ENCODE measurements at regions not wholly inside any gene's neighbourhood (a gene's known extent, or its start where the extent isn't known, plus 50 kb on each side); places are given as distances from the start of the nearest gene placed in this dataset.

DNA sequence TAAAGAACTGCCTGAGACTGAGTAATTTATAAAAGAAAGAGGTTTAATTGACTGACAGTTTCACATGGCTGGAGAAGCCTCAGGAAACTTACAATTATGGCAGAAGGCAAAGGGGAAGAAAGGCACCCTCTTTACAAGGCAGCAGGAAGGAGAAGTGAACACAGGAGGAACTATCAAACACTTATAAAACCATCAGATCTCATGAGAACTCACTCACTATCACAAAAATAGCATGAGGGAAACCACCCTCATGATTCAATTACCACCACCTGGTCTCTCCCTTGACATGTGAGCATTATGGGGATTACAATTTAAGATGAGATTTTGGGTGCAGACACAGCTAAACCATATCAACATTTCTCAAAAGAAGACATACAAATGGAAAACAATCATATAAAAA is 266.3 kb downstream of the EPM2A start:
- H3K27me3 ChIP-seq (ENCODE audit: low read depth), result no peaks in the 10 kb centered on the region
- peaks cover 5% of the 10 kb centered on the region for H3K9me3 ChIP-seq
- intact Hi-C loops (cut with DNase I), result no loop called here
- TF ChIP-seq, protein P1, sequence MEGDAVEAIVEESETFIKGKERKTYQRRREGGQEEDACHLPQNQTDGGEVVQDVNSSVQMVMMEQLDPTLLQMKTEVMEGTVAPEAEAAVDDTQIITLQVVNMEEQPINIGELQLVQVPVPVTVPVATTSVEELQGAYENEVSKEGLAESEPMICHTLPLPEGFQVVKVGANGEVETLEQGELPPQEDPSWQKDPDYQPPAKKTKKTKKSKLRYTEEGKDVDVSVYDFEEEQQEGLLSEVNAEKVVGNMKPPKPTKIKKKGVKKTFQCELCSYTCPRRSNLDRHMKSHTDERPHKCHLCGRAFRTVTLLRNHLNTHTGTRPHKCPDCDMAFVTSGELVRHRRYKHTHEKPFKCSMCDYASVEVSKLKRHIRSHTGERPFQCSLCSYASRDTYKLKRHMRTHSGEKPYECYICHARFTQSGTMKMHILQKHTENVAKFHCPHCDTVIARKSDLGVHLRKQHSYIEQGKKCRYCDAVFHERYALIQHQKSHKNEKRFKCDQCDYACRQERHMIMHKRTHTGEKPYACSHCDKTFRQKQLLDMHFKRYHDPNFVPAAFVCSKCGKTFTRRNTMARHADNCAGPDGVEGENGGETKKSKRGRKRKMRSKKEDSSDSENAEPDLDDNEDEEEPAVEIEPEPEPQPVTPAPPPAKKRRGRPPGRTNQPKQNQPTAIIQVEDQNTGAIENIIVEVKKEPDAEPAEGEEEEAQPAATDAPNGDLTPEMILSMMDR (IDR thresholded peaks at IDR 0.05), result no peak
- DNase-seq, result no peak
- H3K27ac ChIP-seq, result no peak overlapping the region
- ATAC-seq, result no peak
- no peaks in the 10 kb centered on the region for H3K36me3 ChIP-seq
- H3K4me1 ChIP-seq, result no peaks in the 10 kb centered on the region
- H3K4me3 ChIP-seq, result no peak overlapping the region

DNA sequence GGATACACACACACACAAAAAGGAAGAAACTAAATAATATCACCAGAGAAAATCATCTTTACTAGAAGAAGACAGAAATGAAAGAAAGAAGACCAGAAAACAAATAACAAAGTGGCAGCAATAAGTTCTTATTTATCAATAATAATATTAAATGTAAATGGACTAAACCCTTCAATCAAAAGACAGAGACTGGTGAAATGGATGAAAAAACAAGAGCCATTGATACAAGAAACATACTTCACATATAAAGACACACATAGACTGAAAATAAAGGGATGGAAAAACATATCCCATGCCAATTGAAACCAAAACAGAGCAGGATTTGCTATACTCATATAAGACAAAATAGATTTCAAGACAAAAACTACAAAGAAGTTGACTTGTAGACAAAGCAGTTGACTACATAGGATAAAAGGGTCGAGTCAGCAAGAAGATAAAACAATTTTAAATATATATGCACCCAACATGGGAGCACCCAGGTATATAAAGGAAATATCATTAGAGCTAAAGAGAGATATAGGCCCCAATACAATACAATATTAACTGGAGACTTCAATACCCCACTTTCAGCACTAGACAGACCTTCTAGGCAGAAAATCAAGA is 259.4 kb downstream of the EPM2A start:
- DNase-seq (no peak), ATAC-seq (no peak)
- Histone ChIP-seq H3K36me3 (no peaks in the 10 kb centered on the region), H3K9me3 (peaks cover 32% of the 10 kb centered on the region), H3K27ac (no peak overlapping the region), H3K4me1 (no peaks in the 10 kb centered on the region), H3K4me3 (no peak overlapping the region), H3K27me3 (ENCODE audit: low read depth) (no peaks in the 10 kb centered on the region)
- TF ChIP-seq, protein P1 (IDR thresholded peaks at IDR 0.05), result no peak
- intact Hi-C loops (cut with DNase I), result no loop called here

DNA sequence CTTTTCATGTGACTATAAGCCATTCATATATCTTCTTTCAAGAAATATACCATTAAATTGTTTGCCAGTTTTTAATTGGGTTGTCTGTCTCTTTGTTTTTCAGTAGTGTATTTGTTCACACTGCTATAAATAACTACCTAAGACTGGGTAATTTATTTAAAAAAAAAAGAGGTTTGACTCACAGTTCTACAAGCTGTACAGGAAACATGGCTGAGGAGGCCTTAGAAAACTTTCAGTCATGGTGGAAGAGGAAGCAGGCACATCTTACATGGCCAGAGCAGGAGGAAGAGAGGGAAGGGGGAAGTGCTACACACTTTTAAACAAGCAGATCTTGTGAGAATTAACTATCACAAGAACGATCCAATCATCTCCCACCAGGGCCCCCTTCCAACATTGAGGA is 255.3 kb downstream of the EPM2A start:
- DNase-seq, result no peak
- no peak overlapping the region for H3K4me3 ChIP-seq
- TF ChIP-seq, protein P1 (IDR thresholded peaks at IDR 0.05), result no peak
- ATAC-seq, result no peak
- H3K27ac ChIP-seq, result no peak overlapping the region
- no peaks in the 10 kb centered on the region for H3K4me1 ChIP-seq
- H3K9me3 ChIP-seq, result peaks cover 17% of the 10 kb centered on the region
- intact Hi-C loops (cut with DNase I), result no loop called here
- no peaks in the 10 kb centered on the region for H3K36me3 ChIP-seq
- H3K27me3 ChIP-seq (ENCODE audit: low read depth), result no peaks in the 10 kb centered on the region

DNA sequence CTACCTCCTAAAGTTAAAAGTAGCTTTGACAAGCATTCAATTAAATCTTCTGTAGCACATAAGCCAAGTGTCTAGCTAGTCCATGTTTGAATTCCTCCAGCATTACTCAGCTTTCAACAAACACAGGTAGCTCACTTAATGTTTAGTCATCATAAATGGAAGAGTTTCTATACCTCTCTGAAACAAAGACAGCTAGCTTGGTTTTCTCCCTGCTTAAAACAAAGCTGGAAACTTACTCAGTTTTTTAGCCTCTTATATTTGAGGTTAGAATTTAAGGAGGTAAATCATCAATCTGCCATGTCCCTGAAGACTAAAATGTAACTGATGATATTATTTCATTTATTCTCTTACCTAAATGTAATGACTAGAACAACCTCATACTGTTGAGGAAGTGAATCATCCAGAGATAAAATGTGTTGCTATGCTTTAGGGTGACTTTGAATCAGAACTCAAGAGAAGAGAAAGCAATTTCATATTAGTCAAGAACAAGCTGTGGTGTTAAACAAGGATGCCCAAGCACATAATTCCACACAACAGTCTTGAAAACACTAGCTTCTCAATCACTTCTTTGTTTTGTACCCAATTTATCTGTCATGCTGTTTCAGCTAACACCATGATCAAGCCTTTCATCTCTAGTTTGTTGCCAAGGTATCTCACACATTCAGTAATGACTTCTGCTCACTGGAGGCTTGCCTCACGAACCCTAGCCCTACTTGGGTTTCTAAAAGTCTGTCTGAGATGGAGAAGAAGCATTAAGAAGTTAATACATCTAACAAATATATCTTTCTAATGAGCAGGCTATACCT is 251.9 kb downstream of the EPM2A start:
- no peak overlapping the region for H3K27ac ChIP-seq

DNA sequence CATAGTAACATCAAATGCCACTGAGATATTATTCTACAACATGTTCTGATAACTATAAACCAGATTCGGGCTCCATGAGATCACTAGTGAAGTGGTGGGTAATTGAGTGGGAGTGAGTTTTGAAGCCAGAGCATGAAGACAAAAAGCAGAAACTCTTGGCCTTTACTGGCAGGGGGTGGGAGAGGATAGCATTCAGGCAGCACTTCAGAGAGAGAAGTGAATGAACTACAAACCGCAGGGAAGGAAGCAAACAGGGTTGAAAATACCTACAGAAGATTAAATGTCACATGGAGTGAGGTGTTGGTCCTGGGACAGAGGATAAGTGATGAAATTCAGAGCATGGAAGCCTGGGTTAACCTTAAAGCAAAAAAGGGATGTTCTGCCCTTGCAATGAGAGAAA is 250.0 kb downstream of the EPM2A start:
- no peak for DNase-seq
- Histone ChIP-seq H3K27ac (no peak overlapping the region), H3K9me3 (no peaks in the 10 kb centered on the region), H3K4me1 (no peaks in the 10 kb centered on the region), H3K4me3 (no peak overlapping the region), H3K36me3 (no peaks in the 10 kb centered on the region), H3K27me3 (ENCODE audit: low read depth) (no peaks in the 10 kb centered on the region)
- ATAC-seq, result no peak
- TF ChIP-seq, protein P1 (IDR thresholded peaks at IDR 0.05), result no peak
- intact Hi-C loops (cut with DNase I), result no loop called here

More for the DNA sequence above, 251.9 kb downstream of the EPM2A start:
- DNase-seq (no peak), ATAC-seq (peak; percentile 51 to 66)
- Histone ChIP-seq H3K4me1 (no peaks in the 10 kb centered on the region), H3K9me3 (no peaks in the 10 kb centered on the region), H3K27me3 (ENCODE audit: low read depth) (no peaks in the 10 kb centered on the region), H3K36me3 (no peaks in the 10 kb centered on the region), H3K4me3 (no peak overlapping the region)
- TF ChIP-seq, protein P1 (IDR thresholded peaks at IDR 0.05), result no peak
- intact Hi-C loops (cut with DNase I), result no loop called here
